ENCODE measurements at regions not wholly inside any gene's neighbourhood (a gene's known extent, or its start where the extent isn't known, plus 50 kb on each side); places are given as distances from the start of the nearest gene placed in this dataset.
A peak's percentile ranks its signal among the peaks of the same experiment; 100 is the strongest.

DNA sequence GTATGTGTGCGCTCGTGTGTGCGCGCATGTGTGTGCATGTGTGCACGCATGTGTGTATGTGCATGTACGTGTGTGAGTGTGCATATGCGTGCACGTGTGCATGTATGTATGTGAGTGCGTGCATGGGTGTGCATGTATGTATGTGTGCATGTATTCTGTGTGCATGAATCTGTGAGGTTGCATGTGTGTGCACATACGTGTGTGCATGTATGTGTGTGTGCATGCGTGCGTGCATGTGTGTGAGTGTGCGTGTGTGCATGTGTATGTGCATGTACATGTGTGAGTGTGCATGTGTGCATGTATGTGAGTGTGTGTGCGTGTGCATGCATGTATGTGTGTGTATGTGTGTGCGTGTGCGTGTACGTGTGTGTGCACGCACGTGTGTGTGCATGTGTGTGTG is 241.5 kb downstream of the SHOX start:
- Histone ChIP-seq H3K9ac (ENCODE audit: insufficient read depth in 1 of 2, low read depth in 2 of 2, low read length in 2 of 2) (no peak overlapping the region), H3K9me1 (ENCODE audit: control insufficient read depth, insufficient read depth, low read length) (no peaks in the 10 kb centered on the region), H3K4me1 (replicated peaks in 1 of 2; ENCODE audit: control insufficient read depth in 2 of 2, insufficient read depth in 2 of 2, low read length in 2 of 2) (no peaks in the 10 kb centered on the region), H2AFZ (ENCODE audit: low read depth, low read length) (no peak overlapping the region), H3K9me3 (replicated peaks; ENCODE audit: control insufficient read depth, insufficient read depth, low read depth, low read length) (no peaks in the 10 kb centered on the region; the same call in 1 of the 2 replicates), H3K27me3 (ENCODE audit: control insufficient read depth in 2 of 2, insufficient read depth in 2 of 2, low read length in 2 of 2) (no peaks in the 10 kb centered on the region), H4K20me1 (replicated peaks; ENCODE audit: control insufficient read depth, insufficient read depth, low read length) (no peaks in the 10 kb centered on the region), H3K4me2 (ENCODE audit: insufficient read depth, low read length) (no peak overlapping the region), H3K27ac (ENCODE audit: extremely low read depth, low read depth, low read length) (no peak overlapping the region), H3K36me3 (ENCODE audit: control insufficient read depth, insufficient read depth, low read length) (no peaks in the 10 kb centered on the region), H3K4me3 (no peak overlapping the region), H3K79me2 (ENCODE audit: control insufficient read depth, insufficient read depth, low read length) (no peaks in the 10 kb centered on the region)
- ChIA-PET POLR2A (no interaction called here), CTCF (ENCODE audit: low intra/inter-chr PET ratio) (no interaction called here)
- WGBS (ENCODE audit: insufficient coverage, low coverage, missing lambda C conversion rate), result 37% methylated on average over 18 of the region's 19 CpGs
- no peak for DNase-seq (ENCODE audit: extremely low read depth in 1 of 4, low spot score in 3 of 4)
- in situ Hi-C loops (cut with MboI) (no loop called here), intact Hi-C loops (cut with micrococcal nuclease) (no loop called here)
- no TSS peak for BruUV-seq (replicated peaks)
- no peak for FAIRE-seq
- TF ChIP-seq KDM1A (IDR thresholded peaks at IDR 0.05) (peak in 1 of 2 experiments; percentile 12; a peak in 1 of 4 replicates), ZNF384 (IDR thresholded peaks at IDR 0.05; ENCODE audit: low read depth, low read length) (no peak)
- no peak for ATAC-seq

DNA sequence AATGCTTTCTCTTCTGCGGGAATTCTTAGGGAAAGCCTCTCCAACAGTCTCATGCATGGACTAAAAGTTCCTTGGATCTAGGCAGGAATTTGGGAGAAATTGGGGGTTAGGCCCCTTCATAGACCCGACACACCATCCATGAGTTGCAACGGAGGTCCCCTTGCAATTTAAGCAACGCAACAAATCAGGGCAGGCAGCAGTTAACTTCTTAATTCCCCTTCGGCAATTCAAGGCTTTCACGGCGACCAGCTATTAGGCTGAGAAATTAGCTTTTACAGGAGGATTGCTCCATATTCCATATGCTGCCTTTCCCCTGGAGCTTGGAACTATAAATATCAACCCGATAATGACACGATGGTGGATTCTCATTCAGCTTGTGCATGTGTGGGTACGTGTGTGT is 241.0 kb downstream of the SHOX start:
- Histone ChIP-seq H3K27ac (ENCODE audit: extremely low read depth, low read depth, low read length) (no peak overlapping the region), H2AFZ (ENCODE audit: low read depth, low read length) (no peak overlapping the region), H3K4me3 (no peak overlapping the region), H4K20me1 (replicated peaks; ENCODE audit: control insufficient read depth, insufficient read depth, low read length) (no peaks in the 10 kb centered on the region), H3K9ac (ENCODE audit: insufficient read depth in 1 of 2, low read depth in 2 of 2, low read length in 2 of 2) (no peak overlapping the region), H3K4me2 (ENCODE audit: insufficient read depth, low read length) (no peak overlapping the region), H3K36me3 (ENCODE audit: control insufficient read depth, insufficient read depth, low read length) (no peaks in the 10 kb centered on the region), H3K9me1 (ENCODE audit: control insufficient read depth, insufficient read depth, low read length) (no peaks in the 10 kb centered on the region), H3K9me3 (replicated peaks; ENCODE audit: control insufficient read depth, insufficient read depth, low read depth, low read length) (no peaks in the 10 kb centered on the region; the same call in 1 of the 2 replicates), H3K79me2 (ENCODE audit: control insufficient read depth, insufficient read depth, low read length) (no peaks in the 10 kb centered on the region), H3K4me1 (replicated peaks in 1 of 2; ENCODE audit: control insufficient read depth in 2 of 2, insufficient read depth in 2 of 2, low read length in 2 of 2) (no peaks in the 10 kb centered on the region), H3K27me3 (ENCODE audit: control insufficient read depth in 2 of 2, insufficient read depth in 2 of 2, low read length in 2 of 2) (no peaks in the 10 kb centered on the region)
- CTCF ChIA-PET (ENCODE audit: low intra/inter-chr PET ratio), result no interaction called here
- DNase-seq (ENCODE audit: extremely low read depth in 1 of 4, low spot score in 3 of 4) (no peak), FAIRE-seq (no peak), ATAC-seq (no peak)
- 10% methylated on average over 10 of the region's 10 CpGs for WGBS (ENCODE audit: insufficient coverage, low coverage, missing lambda C conversion rate)
- in situ Hi-C loops (cut with MboI), result no loop called here
- POLR2A ChIA-PET, result no interaction called here
- BruUV-seq (replicated peaks), result no TSS peak
- intact Hi-C loops (cut with micrococcal nuclease), result no loop called here
- no peak for TF ChIP-seq SMARCC2 (IDR thresholded peaks at IDR 0.05; ENCODE audit: low read depth)
- TF ChIP-seq, protein P1, sequence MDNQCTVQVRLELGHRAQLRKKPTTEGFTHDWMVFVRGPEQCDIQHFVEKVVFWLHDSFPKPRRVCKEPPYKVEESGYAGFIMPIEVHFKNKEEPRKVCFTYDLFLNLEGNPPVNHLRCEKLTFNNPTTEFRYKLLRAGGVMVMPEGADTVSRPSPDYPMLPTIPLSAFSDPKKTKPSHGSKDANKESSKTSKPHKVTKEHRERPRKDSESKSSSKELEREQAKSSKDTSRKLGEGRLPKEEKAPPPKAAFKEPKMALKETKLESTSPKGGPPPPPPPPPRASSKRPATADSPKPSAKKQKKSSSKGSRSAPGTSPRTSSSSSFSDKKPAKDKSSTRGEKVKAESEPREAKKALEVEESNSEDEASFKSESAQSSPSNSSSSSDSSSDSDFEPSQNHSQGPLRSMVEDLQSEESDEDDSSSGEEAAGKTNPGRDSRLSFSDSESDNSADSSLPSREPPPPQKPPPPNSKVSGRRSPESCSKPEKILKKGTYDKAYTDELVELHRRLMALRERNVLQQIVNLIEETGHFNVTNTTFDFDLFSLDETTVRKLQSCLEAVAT (IDR thresholded peaks at IDR 0.05), result no peak
- TF ChIP-seq, protein P2, sequence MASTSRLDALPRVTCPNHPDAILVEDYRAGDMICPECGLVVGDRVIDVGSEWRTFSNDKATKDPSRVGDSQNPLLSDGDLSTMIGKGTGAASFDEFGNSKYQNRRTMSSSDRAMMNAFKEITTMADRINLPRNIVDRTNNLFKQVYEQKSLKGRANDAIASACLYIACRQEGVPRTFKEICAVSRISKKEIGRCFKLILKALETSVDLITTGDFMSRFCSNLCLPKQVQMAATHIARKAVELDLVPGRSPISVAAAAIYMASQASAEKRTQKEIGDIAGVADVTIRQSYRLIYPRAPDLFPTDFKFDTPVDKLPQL (IDR thresholded peaks at IDR 0.05; ENCODE audit: extremely low read depth, insufficient read length), result no peak
- TF ChIP-seq ZFP1 (CRISPR knock-in tag; IDR thresholded peaks at IDR 0.05), result no peak
- TF ChIP-seq TCFL5 (CRISPR knock-in tag; conservative IDR thresholded peaks at IDR 0.05), result no peak
- no peak for TF ChIP-seq MXD1 (CRISPR knock-in tag; IDR thresholded peaks at IDR 0.05; ENCODE audit: borderline replicate concordance, poor library complexity, severe bottlenecking)
- TF ChIP-seq TRIM28 (IDR thresholded peaks at IDR 0.05), result no peak
- TF ChIP-seq KAT8 (IDR thresholded peaks at IDR 0.05; ENCODE audit: low read depth), result no peak
- TF ChIP-seq POLR2G (IDR thresholded peaks at IDR 0.05; ENCODE audit: low read depth, low read length), result no peak
- no peak for TF ChIP-seq ZNF140 (CRISPR knock-in tag; IDR thresholded peaks at IDR 0.05)
- TF ChIP-seq, protein P3, sequence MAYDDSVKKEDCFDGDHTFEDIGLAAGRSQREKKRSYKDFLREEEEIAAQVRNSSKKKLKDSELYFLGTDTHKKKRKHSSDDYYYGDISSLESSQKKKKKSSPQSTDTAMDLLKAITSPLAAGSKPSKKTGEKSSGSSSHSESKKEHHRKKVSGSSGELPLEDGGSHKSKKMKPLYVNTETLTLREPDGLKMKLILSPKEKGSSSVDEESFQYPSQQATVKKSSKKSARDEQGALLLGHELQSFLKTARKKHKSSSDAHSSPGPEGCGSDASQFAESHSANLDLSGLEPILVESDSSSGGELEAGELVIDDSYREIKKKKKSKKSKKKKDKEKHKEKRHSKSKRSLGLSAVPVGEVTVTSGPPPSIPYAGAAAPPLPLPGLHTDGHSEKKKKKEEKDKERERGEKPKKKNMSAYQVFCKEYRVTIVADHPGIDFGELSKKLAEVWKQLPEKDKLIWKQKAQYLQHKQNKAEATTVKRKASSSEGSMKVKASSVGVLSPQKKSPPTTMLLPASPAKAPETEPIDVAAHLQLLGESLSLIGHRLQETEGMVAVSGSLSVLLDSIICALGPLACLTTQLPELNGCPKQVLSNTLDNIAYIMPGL (CRISPR knock-in tag; IDR thresholded peaks at IDR 0.05), result no peak
- TF ChIP-seq PTBP1 (IDR thresholded peaks at IDR 0.05; ENCODE audit: low read depth, low read length), result no peak
